Upper lobe of right lung (tissue), 1 donor: ENCODE measurements at regions not wholly inside any gene's neighbourhood (a gene's known extent, or its start where the extent isn't known, plus 50 kb on each side); places are given as distances from the start of the nearest gene placed in this dataset.
A peak's percentile ranks its signal among the peaks of the same experiment; 100 is the strongest.

Experiments
- ATAC-seq: fragments of 200-7000 bp; cut with Tn5 transposase; one replicate; pipeline ENCODE4 v1.9.1; 2020; ENCODE audit warnings: mild to moderate bottlenecking, moderate library complexity
- DNase-seq: peaks from one replicate; pipeline ENCODE4 v3.0.0-alpha.2; 2020
- H3K27ac ChIP-seq: fragments of 200-600 bp; one replicate; pipeline ENCODE4 v1.8.0; 2022
- H3K27me3 ChIP-seq: fragments of 200-600 bp; one replicate; pipeline ENCODE4 v1.8.0; 2022; ENCODE audit warnings: mild to moderate bottlenecking
- H3K36me3 ChIP-seq: fragments of 200-600 bp; one replicate; pipeline ENCODE4 v1.8.0; 2022
- H3K4me1 ChIP-seq: fragments of 200-600 bp; one replicate; pipeline ENCODE4 v1.8.0; 2022
- H3K4me3 ChIP-seq: fragments of 200-600 bp; one replicate; pipeline ENCODE4 v1.8.0; 2022; ENCODE audit warnings: mild to moderate bottlenecking
- H3K9me3 ChIP-seq: fragments of 200-600 bp; one replicate; pipeline ENCODE4 v1.8.0; 2022
- intact Hi-C: fragments of 100-400 bp; cut with DNase I; formaldehyde crosslinking; loops from one replicate; pipeline ENCODE4 v1.11.0; 2022
- TF ChIP-seq, protein P1 (sequence below): fragments of 200-600 bp; IDR thresholded peaks from one replicate; pipeline ENCODE4 v1.8.0; 2022; ENCODE audit warnings: antibody characterized with exemption
- donor health status: DM: no; HTN: yes; CAD: no; lungs with severe emphysema.

DNA sequence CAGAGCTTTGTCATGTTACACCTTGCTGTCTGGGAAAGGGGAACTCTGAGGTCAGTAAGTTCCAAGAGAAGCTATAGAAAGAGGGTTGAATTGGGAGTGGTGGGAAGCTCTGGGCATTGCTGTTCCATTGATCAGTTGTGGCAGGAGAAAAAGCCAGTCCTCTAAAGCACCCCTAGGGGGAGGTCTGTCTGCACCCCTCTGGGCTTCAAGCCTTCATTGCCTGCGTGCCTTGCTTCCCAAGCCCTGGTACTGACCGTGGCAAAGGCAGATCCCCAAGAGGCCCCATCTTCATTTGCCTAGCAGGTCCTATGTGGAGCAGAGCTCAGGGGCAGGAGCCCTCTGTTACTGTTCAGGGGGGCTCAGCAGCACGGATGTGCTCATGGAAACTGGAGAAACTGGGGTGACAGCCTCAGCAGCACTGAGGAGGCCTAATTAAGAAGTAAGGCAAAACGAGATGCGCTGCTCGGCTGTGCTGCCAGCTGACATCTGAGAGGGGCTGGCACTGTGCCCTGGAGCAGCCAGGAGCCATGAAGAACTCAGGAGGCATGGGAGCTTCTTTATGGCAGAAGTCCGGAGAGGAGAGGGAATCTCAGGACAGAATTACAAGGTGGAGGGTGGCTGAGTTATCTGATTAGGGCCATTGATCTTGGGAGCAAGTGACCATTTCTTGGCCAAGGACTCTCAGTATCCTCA lies 270.9 kb downstream of the RPLP1 start:
- Histone ChIP-seq H3K36me3 (no peaks in the 10 kb centered on the region), H3K9me3 (no peaks in the 10 kb centered on the region), H3K4me3 (no peak overlapping the region), H3K27ac (no peak overlapping the region), H3K4me1 (peaks cover 17% of the 10 kb centered on the region), H3K27me3 (no peaks in the 10 kb centered on the region)
- ATAC-seq (no peak), DNase-seq (no peak)
- intact Hi-C loops = no loop called here
- TF ChIP-seq, protein P1, sequence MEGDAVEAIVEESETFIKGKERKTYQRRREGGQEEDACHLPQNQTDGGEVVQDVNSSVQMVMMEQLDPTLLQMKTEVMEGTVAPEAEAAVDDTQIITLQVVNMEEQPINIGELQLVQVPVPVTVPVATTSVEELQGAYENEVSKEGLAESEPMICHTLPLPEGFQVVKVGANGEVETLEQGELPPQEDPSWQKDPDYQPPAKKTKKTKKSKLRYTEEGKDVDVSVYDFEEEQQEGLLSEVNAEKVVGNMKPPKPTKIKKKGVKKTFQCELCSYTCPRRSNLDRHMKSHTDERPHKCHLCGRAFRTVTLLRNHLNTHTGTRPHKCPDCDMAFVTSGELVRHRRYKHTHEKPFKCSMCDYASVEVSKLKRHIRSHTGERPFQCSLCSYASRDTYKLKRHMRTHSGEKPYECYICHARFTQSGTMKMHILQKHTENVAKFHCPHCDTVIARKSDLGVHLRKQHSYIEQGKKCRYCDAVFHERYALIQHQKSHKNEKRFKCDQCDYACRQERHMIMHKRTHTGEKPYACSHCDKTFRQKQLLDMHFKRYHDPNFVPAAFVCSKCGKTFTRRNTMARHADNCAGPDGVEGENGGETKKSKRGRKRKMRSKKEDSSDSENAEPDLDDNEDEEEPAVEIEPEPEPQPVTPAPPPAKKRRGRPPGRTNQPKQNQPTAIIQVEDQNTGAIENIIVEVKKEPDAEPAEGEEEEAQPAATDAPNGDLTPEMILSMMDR = no peak

DNA sequence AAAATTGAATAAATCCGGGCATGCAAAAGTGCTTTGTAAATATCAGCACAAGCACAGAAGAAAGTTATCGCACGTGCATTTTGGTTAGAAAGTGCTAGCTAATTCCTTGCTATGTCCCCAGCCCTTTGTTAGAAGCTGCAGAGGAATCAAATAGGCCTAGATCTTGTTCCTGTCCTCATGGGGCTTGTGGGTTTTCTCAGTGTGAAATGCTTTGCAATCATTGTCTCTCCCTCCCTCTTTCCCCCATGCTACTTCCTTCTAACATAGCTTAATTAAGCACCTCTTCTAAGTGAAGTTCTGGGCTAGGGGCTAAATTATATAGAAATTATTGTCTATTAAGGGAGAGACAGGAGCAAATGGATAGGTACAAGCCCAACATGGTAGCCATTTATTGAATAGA lies 271.7 kb downstream of the RPLP1 start:
- intact Hi-C loops = no loop called here
- Histone ChIP-seq H3K36me3 (no peaks in the 10 kb centered on the region), H3K4me1 (peaks cover 14% of the 10 kb centered on the region), H3K27me3 (no peaks in the 10 kb centered on the region), H3K27ac (no peak overlapping the region), H3K4me3 (no peak overlapping the region), H3K9me3 (no peaks in the 10 kb centered on the region)
- TF ChIP-seq, protein P1 = no peak
- DNase-seq (no peak), ATAC-seq (no peak)

DNA sequence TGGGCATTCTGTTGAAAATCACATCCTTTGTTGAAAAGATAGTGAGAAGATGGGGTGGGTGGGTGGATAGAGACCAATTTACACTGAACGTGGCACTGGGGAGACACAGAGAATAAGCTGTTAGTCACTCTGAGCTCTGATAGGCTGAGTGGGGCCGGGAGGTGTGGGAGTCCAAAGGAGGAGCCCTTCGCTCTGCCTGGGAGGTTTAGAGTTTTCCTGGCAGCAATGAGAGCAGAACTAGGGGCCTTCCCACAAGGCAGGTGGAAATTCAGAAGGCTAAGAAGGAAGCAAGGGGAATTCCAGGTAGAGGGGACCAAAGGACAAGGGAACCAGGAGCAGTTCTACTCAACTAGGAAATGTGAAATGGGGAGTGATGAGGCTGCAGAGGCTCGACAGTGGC lies 272.7 kb downstream of the RPLP1 start:
- Histone ChIP-seq H3K27ac (no peak overlapping the region), H3K36me3 (no peaks in the 10 kb centered on the region), H3K27me3 (no peaks in the 10 kb centered on the region), H3K4me1 (peaks cover 11% of the 10 kb centered on the region), H3K9me3 (no peaks in the 10 kb centered on the region), H3K4me3 (no peak overlapping the region)
- no peak for ATAC-seq
- TF ChIP-seq, protein P1 = no peak
- intact Hi-C loops = no loop called here
- DNase-seq = no peak

DNA sequence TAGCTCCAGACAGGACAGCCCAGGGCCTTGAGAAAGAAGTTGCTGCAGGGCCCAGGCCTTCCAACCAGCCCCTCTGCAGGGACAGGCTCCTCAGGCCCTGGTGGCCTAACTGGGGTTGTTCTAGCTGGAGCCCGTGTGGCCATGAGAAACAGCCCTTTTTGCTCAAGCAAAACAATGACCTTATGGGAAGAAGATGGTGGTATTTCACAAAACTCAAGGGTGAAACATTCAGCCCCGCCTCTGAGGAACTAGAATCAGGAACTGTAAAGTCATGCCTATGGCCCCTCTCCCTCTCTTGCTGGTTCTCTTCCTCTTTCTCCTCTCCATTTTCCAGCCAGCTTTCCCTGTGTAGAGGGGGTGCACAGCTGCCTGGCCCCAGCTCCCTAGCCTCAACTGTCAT lies 273.3 kb downstream of the RPLP1 start:
- H3K27ac ChIP-seq = peak overlapping the region; percentile 61
- H3K27me3 ChIP-seq = no peaks in the 10 kb centered on the region
- ATAC-seq (peak; percentile 76), DNase-seq (no peak)
- H3K4me1 ChIP-seq = peaks cover 9% of the 10 kb centered on the region
- intact Hi-C loops = no loop called here
- H3K4me3 ChIP-seq = no peak overlapping the region
- no peaks in the 10 kb centered on the region for H3K36me3 ChIP-seq
- TF ChIP-seq, protein P1 = no peak
- no peaks in the 10 kb centered on the region for H3K9me3 ChIP-seq

DNA sequence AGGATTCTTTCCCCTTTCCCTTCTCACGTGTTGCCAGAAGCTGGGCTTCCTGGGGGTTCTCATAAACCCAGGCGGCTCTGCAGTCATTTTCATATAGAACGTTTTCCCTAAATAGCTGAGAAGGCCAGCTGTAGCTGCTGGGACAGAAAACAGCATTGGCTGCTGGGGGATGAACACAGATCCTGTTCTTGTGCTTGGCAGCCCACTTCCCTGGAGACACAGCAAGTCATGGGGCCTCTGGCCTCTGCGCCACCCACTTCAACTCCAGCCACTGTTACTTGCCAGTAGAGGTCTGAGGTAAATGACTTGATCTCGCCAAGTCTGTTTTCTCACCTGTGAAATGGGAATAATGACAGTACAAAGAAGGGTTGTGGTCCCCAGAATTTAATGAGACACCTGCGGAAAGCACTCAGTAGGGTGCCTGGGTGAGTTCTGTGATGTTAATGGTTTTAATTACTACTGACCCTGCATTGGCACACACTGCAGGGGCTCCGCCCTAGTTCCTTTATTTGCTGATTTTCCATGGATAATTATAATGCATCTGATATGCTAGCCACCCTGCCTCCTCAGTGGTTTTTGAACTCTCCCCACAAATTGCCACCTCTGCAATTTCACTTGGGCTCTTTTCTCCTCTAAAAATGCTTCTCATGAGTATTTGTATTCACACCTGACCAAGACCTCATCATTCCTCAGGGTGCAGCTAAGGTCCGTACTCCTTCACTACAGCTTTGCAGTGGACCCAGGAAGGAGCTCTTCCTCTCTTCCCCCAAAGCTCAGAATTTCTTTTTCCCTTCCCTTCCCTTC lies 274.7 kb downstream of the RPLP1 start:
- H3K9me3 ChIP-seq = no peaks in the 10 kb centered on the region
- DNase-seq = no peak
- peaks cover 5% of the 10 kb centered on the region for H3K4me1 ChIP-seq
- TF ChIP-seq, protein P1 = no peak
- H3K4me3 ChIP-seq = no peak overlapping the region
- H3K27me3 ChIP-seq = no peaks in the 10 kb centered on the region
- intact Hi-C loops = no loop called here
- peak; percentile 23 for ATAC-seq
- no peak overlapping the region for H3K27ac ChIP-seq
- H3K36me3 ChIP-seq = no peaks in the 10 kb centered on the region
